ENCODE measurements at regions not wholly inside any gene's neighbourhood (a gene's known extent, or its start where the extent isn't known, plus 50 kb on each side); places are given as distances from the start of the nearest gene placed in this dataset.

- TF ChIP-seq FOSL1 (IDR thresholded peaks at IDR 0.05; ENCODE audit: low read depth) (no peak), POLR2A (IDR thresholded peaks at IDR 0.05; ENCODE audit: borderline replicate concordance, extremely low read depth, insufficient read depth, insufficient read length) (no peak), EZH2 (IDR thresholded peaks at IDR 0.05) (no peak)
Observed at GRCh38 chr18:22838639-22839277, 94.4 kb upstream of the RBBP8 start (continued).

GRCh38 chr18:22839340-22839821, 93.7 kb upstream of the RBBP8 start:
- Histone ChIP-seq H2AFZ (ENCODE audit: low read depth, low read length, poor library complexity, severe bottlenecking) (no peak overlapping the region), H3K4me1 (ENCODE audit: control insufficient read depth in 1 of 2, insufficient read depth in 2 of 2, low read length in 2 of 2) (peaks cover 6 to 8% of the 10 kb centered on the region in 2 experiments), H3K9ac (ENCODE audit: low read length) (no peak overlapping the region), H3K9me2 (ENCODE audit: insufficient read depth) (no peaks in the 10 kb centered on the region), H3K9me3 (ENCODE audit: control insufficient read depth in 1 of 2, insufficient read depth in 1 of 2, low read depth in 1 of 2, low read length in 2 of 2) (no peaks in the 10 kb centered on the region), H3K4me2 (ENCODE audit: low read length) (no peak overlapping the region), H3K36me3 (ENCODE audit: control insufficient read depth in 1 of 2, insufficient read depth in 2 of 2, low read length in 2 of 2) (no peaks in the 10 kb centered on the region), H4K20me1 (ENCODE audit: insufficient read depth) (no peaks in the 10 kb centered on the region), H3K27me3 (ENCODE audit: insufficient read depth, low read length) (no peaks in the 10 kb centered on the region), H3K79me2 (ENCODE audit: insufficient read depth, low read length) (no peaks in the 10 kb centered on the region), H3K4me3 (replicated peaks in 1 of 2; ENCODE audit: low read depth in 1 of 2, low read length in 2 of 2) (no peak overlapping the region), H3K27ac (ENCODE audit: low read depth, low read length) (no peak overlapping the region)
- intact Hi-C loops (cut with micrococcal nuclease), result no loop called here
- ATAC-seq, result no peak
- POLR2A ChIA-PET, result interaction anchor here (1.4 kb wide), 1 partner anchor 94 kb away, joined by 3 read pairs; the partner anchor contains the start of gene RBBP8
- TF ChIP-seq JUND (IDR thresholded peaks at IDR 0.05) (no peak), POLR2AphosphoS5 (IDR thresholded peaks at IDR 0.05; ENCODE audit: low read depth, low read length) (no peak), SP1 (IDR thresholded peaks at IDR 0.05; ENCODE audit: low read depth) (no peak), ATF3 (IDR thresholded peaks at IDR 0.05) (no peak), EGR1 (IDR thresholded peaks at IDR 0.05; ENCODE audit: low read depth) (no peak), ELF1 (IDR thresholded peaks at IDR 0.05; ENCODE audit: borderline replicate concordance, low read depth) (no peak), ZNF274 (IDR thresholded peaks at IDR 0.05; ENCODE audit: low read depth, low read length) (no peak), EZH2 (IDR thresholded peaks at IDR 0.05) (no peak), POLR2A (IDR thresholded peaks at IDR 0.05; ENCODE audit: borderline replicate concordance, extremely low read depth, insufficient read depth, insufficient read length) (no peak), YY1 (IDR thresholded peaks at IDR 0.05; ENCODE audit: extremely low read depth, insufficient replicate concordance, low read depth, low read length) (no peak)
- BruUV-seq (replicated peaks), result no TSS peak
- DNase-seq (ENCODE audit: low read depth, low spot score), result no peak
- CTCF ChIA-PET, result interaction anchor here (0.6 kb wide), 1 partner anchor 127 kb away, joined by 3 read pairs; no protein-coding TSS in a partner anchor
- RAD21 ChIA-PET (ENCODE audit: low non-redundant PET in 1 of 2, low total read pairs in 2 of 2, uncharacterized antibody in 2 of 2, unreplicated experiment in 2 of 2), result no interaction called here

All from HCT116 (cell line).